Stimulated activated CD8-positive, alpha-beta memory T cell treated with anti-CD3 and anti-CD28 coated beads, Interleukin-7, amount 100 ng/mL, for 4 hours (primary cell): ENCODE measurements at regions not wholly inside any gene's neighbourhood (a gene's known extent, or its start where the extent isn't known, plus 50 kb on each side); places are given as distances from the start of the nearest gene placed in this dataset.

Source experiments
- DNase-seq, 2 donors: peaks; one replicate each; pipeline ENCODE4 v3.0.0-alpha.2; 2020; ENCODE audit warnings: low read depth in 2 of 2

GRCh38 chr1:87615491-87615890 lies 286.8 kb downstream of the LMO4 start:
- no peak for DNase-seq

DNA sequence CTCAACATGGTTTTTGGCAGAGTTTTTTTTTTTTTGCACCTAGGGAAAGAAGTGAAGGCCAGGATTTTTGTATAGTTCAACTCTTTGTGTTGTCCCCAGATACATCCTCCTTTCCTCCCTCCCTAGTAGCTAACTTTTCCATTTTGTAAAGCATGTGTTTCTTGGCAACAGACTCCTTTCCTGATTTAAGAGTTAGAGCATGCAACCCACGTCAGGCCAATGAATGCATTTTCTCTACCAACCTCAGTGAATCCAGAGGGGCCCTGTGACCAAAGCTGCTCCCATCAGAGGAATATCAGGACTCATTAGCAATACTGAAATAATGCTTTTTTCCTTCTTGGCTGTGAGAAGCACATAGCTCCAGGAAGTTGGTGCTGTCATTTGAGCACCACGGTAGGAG lies 287.2 kb downstream of the LMO4 start:
- no peak for DNase-seq

- DNase-seq, result no peak
These were observed 292.1 kb downstream of the LMO4 start for GRCh38 chr1:87620807-87621206.

DNA sequence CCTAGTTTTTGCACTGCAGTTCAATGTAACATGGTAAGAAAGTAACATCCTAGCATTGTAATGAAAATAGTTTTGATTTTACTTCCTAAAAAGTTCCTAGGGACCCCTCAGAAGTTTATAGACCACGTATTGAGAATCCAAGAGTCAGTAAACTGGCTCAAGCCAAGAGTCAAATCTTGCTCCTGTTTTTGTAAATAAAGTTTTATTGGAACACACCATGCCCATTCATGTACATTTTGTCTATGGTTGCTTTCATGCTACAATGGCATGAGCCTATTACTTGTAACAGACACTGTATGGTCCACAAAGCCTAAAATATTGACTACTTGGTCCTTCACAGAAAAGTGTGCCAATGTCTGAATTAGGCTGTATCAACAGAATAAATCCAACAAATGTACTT lies 301.0 kb downstream of the LMO4 start:
- no peak for DNase-seq

DNA sequence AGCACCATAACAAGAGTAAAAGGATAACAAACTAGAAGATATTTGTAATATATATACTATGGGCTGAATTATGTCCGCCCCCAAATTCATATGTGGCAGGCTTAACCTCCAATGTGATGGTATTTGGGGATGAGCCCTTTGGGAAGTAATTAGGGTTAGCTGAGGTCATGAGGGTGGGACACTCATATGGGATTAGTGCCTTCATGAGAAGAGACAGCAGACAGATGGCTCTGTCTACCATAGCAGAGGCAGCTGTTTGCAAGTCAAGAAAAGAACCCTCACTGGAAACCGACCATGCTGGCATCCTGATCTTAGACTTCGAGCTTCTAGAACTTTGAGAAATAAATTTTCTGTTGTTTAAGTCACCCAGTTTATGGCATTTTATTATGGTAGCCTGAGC lies 303.6 kb downstream of the LMO4 start:
- DNase-seq, result no peak

DNA sequence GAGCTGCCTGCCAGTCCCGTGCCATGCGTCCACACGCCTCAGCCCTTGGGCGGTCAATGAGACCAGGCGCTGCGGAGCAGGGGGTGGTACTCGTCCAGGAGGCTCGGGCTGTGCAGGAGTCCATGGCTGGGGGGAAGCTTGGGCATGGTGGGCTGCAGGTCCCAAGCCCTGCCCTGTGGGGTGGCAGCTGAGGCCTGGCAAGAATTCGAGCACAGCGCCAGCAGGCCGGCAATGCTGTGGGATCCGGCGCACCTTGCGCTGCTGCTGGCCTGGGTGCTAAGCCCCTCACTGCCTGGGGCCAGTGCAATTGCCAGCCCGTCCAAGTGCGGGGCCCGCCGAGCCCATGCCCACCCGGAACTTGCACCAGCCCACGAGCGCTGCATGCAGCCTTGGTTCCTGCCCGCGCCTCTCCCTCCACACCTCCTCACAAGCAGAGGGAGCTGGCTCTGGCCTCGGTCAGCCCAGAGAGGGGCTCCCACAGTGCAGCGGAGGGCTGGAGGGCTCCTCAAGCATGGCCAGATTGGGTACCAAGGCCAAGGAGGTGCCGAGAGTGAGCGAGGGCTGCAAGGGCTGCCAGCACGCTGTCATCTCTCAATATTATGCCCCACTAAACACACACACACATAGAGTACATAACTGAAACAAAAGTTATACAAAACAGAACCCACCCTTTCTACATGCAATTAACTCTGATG lies 307.7 kb downstream of the LMO4 start:
- no peak for DNase-seq

- no peak for DNase-seq
These were observed 310.0 kb downstream of the LMO4 start for GRCh38 chr1:87638636-87639035.

- DNase-seq, result no peak
These were observed 313.3 kb downstream of the LMO4 start for GRCh38 chr1:87641996-87642395.

- DNase-seq, result no peak
These were observed 314.0 kb downstream of the LMO4 start for GRCh38 chr1:87642581-87643221.

DNA sequence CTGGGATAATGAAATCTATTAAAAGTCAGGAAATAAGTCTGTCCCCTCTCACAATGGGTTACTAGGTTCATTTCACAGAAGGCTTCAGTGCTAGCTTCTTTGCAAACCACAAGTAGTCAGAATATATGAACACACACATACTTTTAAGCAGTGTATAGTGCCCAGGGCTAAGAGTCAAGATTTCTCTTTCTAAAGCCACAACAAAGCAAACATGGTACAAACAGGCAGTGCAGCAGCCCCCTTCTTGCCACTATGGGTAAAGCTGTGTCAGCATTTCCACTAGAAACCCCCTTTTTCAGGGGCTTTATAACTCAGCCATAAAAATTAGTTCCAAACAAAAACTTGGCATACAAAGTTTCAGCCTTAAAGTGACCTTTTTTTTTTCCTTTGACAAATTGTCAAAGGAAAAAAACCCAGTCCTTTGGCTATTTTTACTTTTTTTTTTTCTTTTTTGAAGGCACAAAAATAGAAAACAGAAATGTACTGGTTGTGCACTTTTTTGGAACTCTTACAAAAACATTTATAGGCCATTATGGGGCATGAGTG lies 315.4 kb downstream of the LMO4 start:
- no peak for DNase-seq

GRCh38 chr1:87644579-87645190 lies 316.0 kb downstream of the LMO4 start:
- DNase-seq, result no peak

- DNase-seq, result no peak
These were observed 318.9 kb downstream of the LMO4 start for GRCh38 chr1:87647430-87648177.

DNA sequence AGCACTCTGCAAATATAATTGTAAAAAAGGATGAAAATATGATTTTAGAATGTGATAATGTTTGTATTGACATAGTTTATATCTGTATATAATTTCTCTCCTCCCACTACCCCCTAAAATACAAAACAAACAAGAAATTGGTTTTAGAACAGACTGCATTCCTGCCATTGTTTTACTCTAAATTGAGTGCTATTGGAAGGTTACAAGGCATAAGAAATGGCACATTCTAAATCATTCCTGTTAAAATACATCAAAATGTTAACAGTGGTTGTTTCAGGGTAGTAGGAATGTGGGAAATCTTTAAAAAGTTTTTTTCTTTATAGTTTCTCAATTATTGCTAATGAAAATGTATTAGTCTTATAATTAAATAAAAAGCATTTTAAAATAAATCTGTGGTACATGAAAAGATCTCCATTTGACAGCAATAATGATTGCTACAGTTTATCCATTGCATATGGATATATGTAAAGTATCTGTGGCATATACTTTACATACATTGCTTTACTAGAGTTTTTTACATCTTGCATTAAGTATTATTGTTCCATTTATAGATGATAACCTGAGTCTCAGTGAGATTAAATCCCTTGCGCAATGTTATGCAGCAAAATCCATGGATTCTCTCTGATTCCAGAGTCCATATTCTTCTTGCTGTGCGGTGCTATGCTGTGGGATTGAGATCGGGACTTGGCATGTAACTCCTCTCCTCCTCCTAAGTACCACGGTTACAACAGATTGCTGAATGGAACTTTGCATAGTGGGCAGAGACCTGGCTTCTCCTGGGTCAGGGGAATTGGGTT lies 319.8 kb downstream of the LMO4 start:
- no peak for DNase-seq

DNA sequence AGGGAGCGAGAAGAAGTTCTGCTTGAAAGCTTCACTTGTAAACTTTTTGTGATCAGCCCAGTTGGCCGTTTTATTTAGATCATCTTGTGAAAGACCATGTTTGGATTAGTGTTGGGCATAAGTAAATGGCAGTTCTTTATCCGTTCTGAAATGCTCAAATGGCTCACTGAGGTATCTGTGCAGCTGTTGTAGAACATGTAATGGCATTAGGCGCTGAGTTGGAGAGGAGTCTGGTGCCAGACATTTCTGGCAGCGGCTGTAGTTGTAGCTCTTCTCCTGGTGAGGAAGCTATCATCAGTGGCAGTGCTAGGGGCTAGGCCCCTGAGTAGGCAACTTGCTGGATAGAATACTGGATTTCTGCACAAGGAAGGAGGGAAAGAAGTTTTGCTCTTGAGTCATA lies 321.6 kb downstream of the LMO4 start:
- DNase-seq, result no peak

- DNase-seq, result no peak
These were observed 323.5 kb downstream of the LMO4 start for GRCh38 chr1:87652176-87652575.

GRCh38 chr1:87665151-87665550 lies 336.5 kb downstream of the LMO4 start:
- no peak for DNase-seq

DNA sequence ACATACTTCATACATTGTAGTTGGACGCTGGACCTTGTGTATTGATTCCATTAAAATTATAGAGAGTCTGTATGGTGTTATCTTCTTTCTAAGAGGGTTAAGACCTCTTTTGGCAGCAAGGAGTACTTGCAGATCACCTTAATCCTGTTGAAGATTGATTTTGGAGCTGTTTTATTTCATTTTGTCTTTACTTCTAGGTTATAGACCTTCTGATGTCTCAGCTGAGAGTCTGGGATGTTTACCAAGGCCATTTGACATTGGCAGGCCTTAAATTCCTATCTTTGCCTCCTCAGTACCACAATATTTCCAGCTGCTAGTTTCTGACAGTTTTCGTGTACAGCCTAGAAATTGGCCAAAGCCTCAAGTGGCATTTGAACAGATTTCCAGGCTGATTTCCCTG lies 338.0 kb downstream of the LMO4 start:
- DNase-seq, result no peak

GRCh38 chr1:87669674-87670073 lies 341.0 kb downstream of the LMO4 start:
- no peak for DNase-seq

DNA sequence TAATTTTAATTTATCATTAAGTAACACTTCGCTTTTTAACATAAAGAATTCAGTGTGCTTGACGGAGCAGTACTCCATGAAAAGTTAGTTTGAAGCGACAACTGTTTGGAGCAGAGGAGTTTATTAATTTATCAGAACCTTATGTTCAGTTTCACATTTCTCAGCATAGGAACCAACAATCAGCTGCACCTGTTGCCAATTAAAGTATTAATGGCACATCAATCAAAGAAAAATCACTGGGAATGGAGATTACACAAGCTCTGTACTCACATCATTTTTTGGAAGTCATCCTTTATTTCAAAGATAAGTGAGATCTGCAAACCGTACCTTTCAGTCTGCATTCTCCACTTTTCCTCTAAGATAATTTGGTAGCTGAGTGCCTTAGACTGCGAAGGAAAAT lies 344.6 kb downstream of the LMO4 start:
- no peak for DNase-seq

DNA sequence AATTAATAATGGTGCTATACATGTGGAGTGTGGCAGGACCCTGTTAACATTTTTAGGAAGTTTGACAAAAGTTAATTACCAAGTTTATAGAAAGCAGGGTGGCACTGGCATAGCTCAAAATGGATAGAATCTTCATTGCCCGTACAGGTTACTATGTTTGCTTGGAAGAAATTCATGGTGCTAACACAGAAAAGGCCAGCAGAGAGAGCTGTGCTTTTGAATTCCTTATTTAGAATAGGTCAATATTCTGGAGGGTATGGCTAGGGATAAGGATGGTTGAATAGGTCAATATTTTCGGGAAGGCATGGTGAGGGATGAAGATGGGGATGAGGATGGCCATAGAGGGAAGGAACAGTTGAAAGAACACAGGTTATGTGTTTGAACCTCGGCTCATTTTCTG lies 345.1 kb downstream of the LMO4 start:
- no peak for DNase-seq

DNA sequence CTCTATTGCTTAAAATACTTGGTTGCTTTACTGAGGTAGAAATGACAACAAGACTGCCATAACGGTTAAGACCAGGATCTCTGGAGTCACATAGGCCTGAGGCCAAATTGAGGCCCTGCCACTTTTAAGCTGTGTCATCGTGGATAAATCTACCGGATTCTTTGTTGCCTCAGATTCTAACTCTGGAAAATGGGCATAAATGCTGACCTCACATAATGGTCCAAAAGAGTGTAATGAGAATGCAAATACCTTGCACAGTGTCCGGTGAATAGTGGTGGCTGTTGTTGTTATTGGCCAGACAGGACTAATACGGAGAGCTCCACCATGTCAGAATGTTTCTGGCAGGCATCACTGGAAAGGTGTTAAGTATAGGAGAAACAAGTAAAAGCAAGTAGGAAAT lies 346.1 kb downstream of the LMO4 start:
- no peak for DNase-seq

- DNase-seq, result no peak
These were observed 349.6 kb downstream of the LMO4 start for GRCh38 chr1:87678266-87678665.
